ENCODE measurements at regions not wholly inside any gene's neighbourhood (a gene's known extent, or its start where the extent isn't known, plus 50 kb on each side); places are given as distances from the start of the nearest gene placed in this dataset.

GRCh38 chr1:69175053-69175452 is 392.7 kb upstream of the LRRC7 start:
- intact Hi-C loops (cut with DNase I) = no loop called here
- DNase-seq = no peak
- no peak overlapping the region for H3K4me3 ChIP-seq (ENCODE audit: low read length in 3 of 3)
- no peak overlapping the region for H3K9ac ChIP-seq (ENCODE audit: low read length in 3 of 3)
- FAIRE-seq = no peak
- H3K9me3 ChIP-seq (ENCODE audit: control insufficient read depth in 2 of 3, insufficient read depth in 1 of 3, low read length in 3 of 3) = no peaks in the 10 kb centered on the region
- no peaks in the 10 kb centered on the region for H3K27me3 ChIP-seq (ENCODE audit: control insufficient read depth, insufficient read depth, low read length)
- H3K27ac ChIP-seq (ENCODE audit: low read depth in 2 of 2, low read length in 2 of 2) = no peak overlapping the region
- peaks cover 0 to 2% (median 0%) of the 10 kb centered on the region in 3 donors for H3K4me1 ChIP-seq (ENCODE audit: control insufficient read depth in 2 of 3, insufficient read depth in 2 of 3, low read depth in 1 of 3, low read length in 3 of 3)
- no peaks in the 10 kb centered on the region for H3K36me3 ChIP-seq (ENCODE audit: control insufficient read depth in 2 of 3, insufficient read depth in 3 of 3, low read length in 3 of 3)
- no peak for TF ChIP-seq CTCF (IDR thresholded peaks at IDR 0.05; ENCODE audit: borderline replicate concordance, extremely low read depth, insufficient read depth)

DNA sequence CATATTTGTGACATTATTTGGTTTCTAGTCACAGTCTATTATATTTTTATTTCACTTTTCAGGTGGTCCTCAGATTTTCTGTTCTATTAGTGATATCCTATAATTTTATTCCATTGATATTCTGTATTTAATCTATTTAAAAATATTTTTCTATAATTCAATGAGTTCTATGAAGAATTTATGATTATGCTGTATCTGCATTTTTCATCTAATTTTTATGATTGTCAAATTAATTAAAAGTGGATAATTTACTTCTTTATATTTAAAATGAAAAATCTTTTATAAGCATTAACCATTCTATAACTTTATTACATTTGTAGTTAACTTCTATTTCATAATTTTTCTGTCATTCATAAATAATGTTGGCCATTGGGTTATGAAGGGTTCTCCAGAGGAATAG is 387.4 kb upstream of the LRRC7 start:
- Histone ChIP-seq H3K4me3 (ENCODE audit: low read length in 3 of 3) (no peak overlapping the region), H3K36me3 (ENCODE audit: control insufficient read depth in 2 of 3, insufficient read depth in 3 of 3, low read length in 3 of 3) (no peaks in the 10 kb centered on the region), H3K9me3 (ENCODE audit: control insufficient read depth in 2 of 3, insufficient read depth in 1 of 3, low read length in 3 of 3) (no peaks in the 10 kb centered on the region), H3K27ac (ENCODE audit: low read depth in 2 of 2, low read length in 2 of 2) (no peak overlapping the region), H3K9ac (ENCODE audit: low read length in 3 of 3) (no peak overlapping the region), H3K4me1 (ENCODE audit: control insufficient read depth in 2 of 3, insufficient read depth in 2 of 3, low read depth in 1 of 3, low read length in 3 of 3) (no peaks in the 10 kb centered on the region), H3K27me3 (ENCODE audit: control insufficient read depth, insufficient read depth, low read length) (no peaks in the 10 kb centered on the region)
- FAIRE-seq (peak; percentile 71), DNase-seq (no peak)
- TF ChIP-seq CTCF (IDR thresholded peaks at IDR 0.05; ENCODE audit: borderline replicate concordance, extremely low read depth, insufficient read depth) = no peak
- intact Hi-C loops (cut with DNase I) = no loop called here

DNA sequence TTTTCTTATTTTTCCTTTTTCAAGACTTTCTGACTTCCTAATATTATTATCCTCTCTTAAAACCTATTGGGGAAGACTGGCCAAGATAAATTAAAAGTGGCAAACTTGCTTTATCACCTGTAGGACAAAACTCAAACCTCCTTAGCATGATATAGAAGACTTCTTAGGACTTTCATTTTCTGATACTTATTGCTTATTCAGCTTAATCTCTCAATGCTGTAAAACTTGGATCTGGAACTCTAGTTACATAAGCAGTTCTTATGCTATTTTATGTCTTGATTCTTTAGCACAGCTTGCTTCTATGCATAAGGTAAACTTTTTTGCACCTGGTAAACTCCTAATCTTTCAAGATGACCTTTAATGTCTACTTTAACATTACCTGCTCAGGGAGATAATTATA is 382.3 kb upstream of the LRRC7 start:
- H3K4me3 ChIP-seq (ENCODE audit: low read length in 3 of 3) = no peak overlapping the region
- H3K9me3 ChIP-seq (ENCODE audit: control insufficient read depth in 2 of 3, insufficient read depth in 1 of 3, low read length in 3 of 3) = no peaks in the 10 kb centered on the region
- FAIRE-seq (no peak), DNase-seq (no peak)
- H3K36me3 ChIP-seq (ENCODE audit: control insufficient read depth in 2 of 3, insufficient read depth in 3 of 3, low read length in 3 of 3) = no peaks in the 10 kb centered on the region
- no peaks in the 10 kb centered on the region for H3K27me3 ChIP-seq (ENCODE audit: control insufficient read depth, insufficient read depth, low read length)
- no peak for TF ChIP-seq CTCF (IDR thresholded peaks at IDR 0.05; ENCODE audit: borderline replicate concordance, extremely low read depth, insufficient read depth)
- no peaks in the 10 kb centered on the region for H3K4me1 ChIP-seq (ENCODE audit: control insufficient read depth in 2 of 3, insufficient read depth in 2 of 3, low read depth in 1 of 3, low read length in 3 of 3)
- intact Hi-C loops (cut with DNase I) = no loop called here
- no peak overlapping the region for H3K27ac ChIP-seq (ENCODE audit: low read depth in 2 of 2, low read length in 2 of 2)
- no peak overlapping the region for H3K9ac ChIP-seq (ENCODE audit: low read length in 3 of 3)

GRCh38 chr1:69191335-69191734 is 376.4 kb upstream of the LRRC7 start:
- FAIRE-seq (no peak), DNase-seq (no peak)
- Histone ChIP-seq H3K36me3 (ENCODE audit: control insufficient read depth in 2 of 3, insufficient read depth in 3 of 3, low read length in 3 of 3) (no peaks in the 10 kb centered on the region), H3K4me3 (ENCODE audit: low read length in 3 of 3) (no peak overlapping the region), H3K4me1 (ENCODE audit: control insufficient read depth in 2 of 3, insufficient read depth in 2 of 3, low read depth in 1 of 3, low read length in 3 of 3) (no peaks in the 10 kb centered on the region), H3K9ac (ENCODE audit: low read length in 3 of 3) (no peak overlapping the region), H3K27ac (ENCODE audit: low read depth in 2 of 2, low read length in 2 of 2) (no peak overlapping the region), H3K9me3 (ENCODE audit: control insufficient read depth in 2 of 3, insufficient read depth in 1 of 3, low read length in 3 of 3) (no peaks in the 10 kb centered on the region), H3K27me3 (ENCODE audit: control insufficient read depth, insufficient read depth, low read length) (no peaks in the 10 kb centered on the region)
- no peak for TF ChIP-seq CTCF (IDR thresholded peaks at IDR 0.05; ENCODE audit: borderline replicate concordance, extremely low read depth, insufficient read depth)
- intact Hi-C loops (cut with DNase I) = no loop called here

Measured in kidney (tissue), 13 donors.